ENCODE measurements at regions not wholly inside any gene's neighbourhood (a gene's known extent, or its start where the extent isn't known, plus 50 kb on each side); places are given as distances from the start of the nearest gene placed in this dataset.

DNA sequence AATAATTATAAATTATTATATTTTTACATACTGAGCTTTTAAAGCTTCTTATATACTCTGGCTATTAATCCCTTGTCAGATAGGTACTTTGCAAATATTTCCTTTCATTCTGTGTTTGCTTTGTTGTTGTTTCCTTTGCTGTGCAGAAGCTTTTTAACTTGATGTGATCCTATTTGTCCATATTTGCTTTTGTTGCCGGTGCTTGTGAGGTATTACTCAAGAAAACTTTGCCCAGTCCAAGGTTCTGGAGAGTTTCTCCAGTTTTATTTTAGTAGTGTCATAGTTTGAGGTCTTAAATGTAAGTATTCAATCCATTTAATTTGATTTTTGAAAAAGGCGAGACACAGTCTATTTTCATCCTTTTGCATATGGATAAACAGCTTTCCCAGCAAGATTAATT lies 1319.9 kb upstream of the PRR20A start:
- H3K27ac ChIP-seq, result no peak overlapping the region
- H3K79me2 ChIP-seq, result no peaks in the 10 kb centered on the region
- no peaks in the 10 kb centered on the region for H3K4me1 ChIP-seq (ENCODE audit: insufficient read depth)
- H4K20me1 ChIP-seq (ENCODE audit: insufficient read depth, poor library complexity, severe bottlenecking), result no peaks in the 10 kb centered on the region
- 83% methylated on average over 2 of the region's 2 CpGs for WGBS (ENCODE audit: low lambda C conversion rate, missing lambda C conversion rate)
- TF ChIP-seq EZH2 (IDR thresholded peaks at IDR 0.05; ENCODE audit: borderline replicate concordance) (no peak), EZH2phosphoT487 (IDR thresholded peaks at IDR 0.05; ENCODE audit: low read depth, severe bottlenecking, unreplicated experiment) (no peak)
- TF ChIP-seq, protein P1, sequence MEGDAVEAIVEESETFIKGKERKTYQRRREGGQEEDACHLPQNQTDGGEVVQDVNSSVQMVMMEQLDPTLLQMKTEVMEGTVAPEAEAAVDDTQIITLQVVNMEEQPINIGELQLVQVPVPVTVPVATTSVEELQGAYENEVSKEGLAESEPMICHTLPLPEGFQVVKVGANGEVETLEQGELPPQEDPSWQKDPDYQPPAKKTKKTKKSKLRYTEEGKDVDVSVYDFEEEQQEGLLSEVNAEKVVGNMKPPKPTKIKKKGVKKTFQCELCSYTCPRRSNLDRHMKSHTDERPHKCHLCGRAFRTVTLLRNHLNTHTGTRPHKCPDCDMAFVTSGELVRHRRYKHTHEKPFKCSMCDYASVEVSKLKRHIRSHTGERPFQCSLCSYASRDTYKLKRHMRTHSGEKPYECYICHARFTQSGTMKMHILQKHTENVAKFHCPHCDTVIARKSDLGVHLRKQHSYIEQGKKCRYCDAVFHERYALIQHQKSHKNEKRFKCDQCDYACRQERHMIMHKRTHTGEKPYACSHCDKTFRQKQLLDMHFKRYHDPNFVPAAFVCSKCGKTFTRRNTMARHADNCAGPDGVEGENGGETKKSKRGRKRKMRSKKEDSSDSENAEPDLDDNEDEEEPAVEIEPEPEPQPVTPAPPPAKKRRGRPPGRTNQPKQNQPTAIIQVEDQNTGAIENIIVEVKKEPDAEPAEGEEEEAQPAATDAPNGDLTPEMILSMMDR (IDR thresholded peaks at IDR 0.05; ENCODE audit: poor library complexity), result no peak
- no peak overlapping the region for H2AFZ ChIP-seq
- no peak overlapping the region for H3K4me3 ChIP-seq
- H3K36me3 ChIP-seq (replicated peaks; ENCODE audit: insufficient read depth, low read depth), result no peaks in the 10 kb centered on the region
- no peaks in the 10 kb centered on the region for H3K27me3 ChIP-seq
- no peaks in the 10 kb centered on the region for H3K9me2 ChIP-seq (replicated peaks; ENCODE audit: insufficient read depth)
- no peak overlapping the region for H3K4me2 ChIP-seq
- DNase-seq (ENCODE audit: low spot score), result no peak
- no peaks in the 10 kb centered on the region for H3K9me3 ChIP-seq (ENCODE audit: low read depth)

DNA sequence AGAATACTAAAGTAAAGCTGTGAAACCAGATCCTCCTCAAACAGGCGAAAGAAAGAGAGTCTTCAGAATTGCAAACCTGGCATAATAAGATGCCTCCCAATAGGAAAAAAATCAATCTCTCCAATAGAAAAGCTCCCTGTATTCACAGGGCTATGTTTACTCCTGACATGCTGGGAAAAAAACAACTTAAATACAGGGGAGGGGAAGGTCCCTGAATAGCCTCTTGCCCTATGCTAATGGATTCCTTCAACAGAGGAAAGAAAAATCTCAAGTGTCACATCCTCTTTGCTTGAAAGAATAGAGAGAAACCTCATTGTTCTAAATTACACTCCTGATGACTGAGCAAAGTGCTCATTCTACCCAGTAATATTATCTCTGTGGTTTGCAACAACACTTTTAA lies 1271.1 kb upstream of the PRR20A start:
- Histone ChIP-seq H3K9me3 (ENCODE audit: low read depth) (no peaks in the 10 kb centered on the region), H3K36me3 (replicated peaks; ENCODE audit: insufficient read depth, low read depth) (no peaks in the 10 kb centered on the region), H3K4me2 (no peak overlapping the region), H4K20me1 (ENCODE audit: insufficient read depth, poor library complexity, severe bottlenecking) (no peaks in the 10 kb centered on the region), H3K27me3 (no peaks in the 10 kb centered on the region), H3K27ac (no peak overlapping the region), H2AFZ (no peak overlapping the region), H3K4me1 (ENCODE audit: insufficient read depth) (no peaks in the 10 kb centered on the region), H3K4me3 (no peak overlapping the region), H3K9me2 (replicated peaks; ENCODE audit: insufficient read depth) (no peaks in the 10 kb centered on the region), H3K79me2 (no peaks in the 10 kb centered on the region)
- TF ChIP-seq EZH2 (IDR thresholded peaks at IDR 0.05; ENCODE audit: borderline replicate concordance) (no peak), EZH2phosphoT487 (IDR thresholded peaks at IDR 0.05; ENCODE audit: low read depth, severe bottlenecking, unreplicated experiment) (no peak)
- TF ChIP-seq, protein P1 (IDR thresholded peaks at IDR 0.05; ENCODE audit: poor library complexity), result no peak
- 67% methylated on average over 1 of the region's 1 CpG for WGBS (ENCODE audit: low lambda C conversion rate, missing lambda C conversion rate)
- no peak for DNase-seq (ENCODE audit: low spot score)

DNA sequence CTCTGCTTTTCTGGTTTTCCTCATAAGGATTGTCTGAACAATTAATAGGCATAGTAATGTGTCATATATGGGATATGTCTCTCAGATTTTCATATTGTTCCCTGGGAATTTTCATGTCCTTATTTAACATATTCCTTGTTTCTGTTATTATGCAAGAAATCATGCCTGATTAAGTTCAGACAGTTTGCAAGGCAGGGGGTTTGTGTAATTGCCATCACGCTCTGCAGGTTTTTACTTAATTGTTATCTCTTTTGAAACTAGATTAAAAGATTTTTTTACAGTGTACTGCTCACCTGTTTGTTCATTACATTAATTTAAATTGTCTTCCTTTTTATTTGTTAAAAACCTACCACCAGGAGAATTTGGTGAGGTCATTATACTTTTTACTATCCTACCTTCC lies 1253.2 kb upstream of the PRR20A start:
- Histone ChIP-seq H3K4me3 (no peak overlapping the region), H3K9me3 (ENCODE audit: low read depth) (no peaks in the 10 kb centered on the region), H3K36me3 (replicated peaks; ENCODE audit: insufficient read depth, low read depth) (no peaks in the 10 kb centered on the region), H3K4me1 (ENCODE audit: insufficient read depth) (no peaks in the 10 kb centered on the region), H4K20me1 (ENCODE audit: insufficient read depth, poor library complexity, severe bottlenecking) (no peaks in the 10 kb centered on the region), H3K79me2 (no peaks in the 10 kb centered on the region), H3K9me2 (replicated peaks; ENCODE audit: insufficient read depth) (no peaks in the 10 kb centered on the region), H3K27me3 (no peaks in the 10 kb centered on the region), H3K27ac (no peak overlapping the region), H3K4me2 (no peak overlapping the region), H2AFZ (no peak overlapping the region)
- WGBS (ENCODE audit: low lambda C conversion rate, missing lambda C conversion rate), result 88% methylated on average over 1 of the region's 1 CpG
- no peak for TF ChIP-seq EZH2 (IDR thresholded peaks at IDR 0.05; ENCODE audit: borderline replicate concordance)
- no peak for DNase-seq (ENCODE audit: low spot score)

DNA sequence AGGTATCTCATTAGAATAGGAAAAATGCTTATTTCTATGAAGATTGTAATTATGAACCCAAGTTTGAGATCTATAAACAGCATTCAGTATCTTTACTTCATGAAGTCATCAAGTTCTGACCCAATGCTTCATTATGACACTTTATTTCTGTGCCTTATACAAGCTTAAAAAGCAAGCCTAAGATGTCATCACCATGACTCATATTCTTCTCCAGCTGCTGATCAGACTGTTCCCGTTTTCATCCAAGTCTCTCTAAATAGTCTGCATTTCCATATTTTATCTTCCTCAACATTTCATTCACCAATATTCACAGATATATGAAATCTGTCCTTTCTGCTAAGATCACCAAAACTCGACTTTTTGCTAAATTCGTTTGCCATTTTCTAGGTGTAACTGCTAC lies 1247.2 kb upstream of the PRR20A start:
- Histone ChIP-seq H3K4me3 (no peak overlapping the region), H3K9me2 (replicated peaks; ENCODE audit: insufficient read depth) (no peaks in the 10 kb centered on the region), H4K20me1 (ENCODE audit: insufficient read depth, poor library complexity, severe bottlenecking) (no peaks in the 10 kb centered on the region), H3K27ac (no peak overlapping the region), H3K9me3 (ENCODE audit: low read depth) (no peaks in the 10 kb centered on the region), H3K79me2 (no peaks in the 10 kb centered on the region), H3K36me3 (replicated peaks; ENCODE audit: insufficient read depth, low read depth) (no peaks in the 10 kb centered on the region), H2AFZ (no peak overlapping the region), H3K4me2 (no peak overlapping the region), H3K4me1 (ENCODE audit: insufficient read depth) (no peaks in the 10 kb centered on the region), H3K27me3 (no peaks in the 10 kb centered on the region)
- DNase-seq (ENCODE audit: low spot score), result no peak
- WGBS (ENCODE audit: low lambda C conversion rate, missing lambda C conversion rate), result 77% methylated on average over 3 of the region's 3 CpGs
- TF ChIP-seq EZH2 (IDR thresholded peaks at IDR 0.05; ENCODE audit: borderline replicate concordance) (no peak), EZH2phosphoT487 (IDR thresholded peaks at IDR 0.05; ENCODE audit: low read depth, severe bottlenecking, unreplicated experiment) (no peak)
- TF ChIP-seq, protein P1 (IDR thresholded peaks at IDR 0.05; ENCODE audit: poor library complexity), result no peak

All from hepatocyte (in vitro differentiated cells).